Testis (tissue), 2 donors: ENCODE measurements at regions not wholly inside any gene's neighbourhood (a gene's known extent, or its start where the extent isn't known, plus 50 kb on each side); places are given as distances from the start of the nearest gene placed in this dataset.
A peak's percentile ranks its signal among the peaks of the same experiment; 100 is the strongest.
"Not testable (repeated sequence)": the region's sequence is repeated elsewhere in the genome, so short reads cannot be mapped to it uniquely, and the experiment has no call there.

Source experiments
- DNase-seq: peaks from one replicate; pipeline ENCODE4 v3.0.0-alpha.2; 2019
- H3K27ac ChIP-seq, 2 donors: fragments of 200-600 bp; sonication (generic); one replicate each; pipeline ENCODE4 v1.5.1; 2019
- H3K27me3 ChIP-seq: fragments of 200-600 bp; sonication (generic); one replicate; pipeline ENCODE4 v1.5.1; 2019
- H3K36me3 ChIP-seq: fragments of 200-600 bp; sonication (generic); one replicate; pipeline ENCODE4 v1.5.1; 2017; ENCODE audit warnings: low read depth; ENCODE audit errors: missing control alignments
- H3K4me1 ChIP-seq: fragments of 200-600 bp; sonication (generic); one replicate; pipeline ENCODE4 v1.5.1; 2019
- H3K4me3 ChIP-seq, 2 donors: fragments of 200-600 bp; sonication (generic); one replicate each; pipeline ENCODE4 v1.5.1; 2017 to 2019
- H3K9me3 ChIP-seq: fragments of 200-600 bp; sonication (generic); one replicate; pipeline ENCODE4 v1.5.1; 2017
- POLR2A ChIP-seq: fragments of 450-650 bp; IDR thresholded peaks from one replicate; pipeline ENCODE4 v1.6.1; 2017; ENCODE audit warnings: antibody characterized with exemption, mild to moderate bottlenecking, moderate library complexity
- WGBS, 2 donors: methylation state at CpG; one replicate each; pipeline ENCODE4 v1.1.5; 2018; 5-methylcytosine and 5-hydroxymethylcytosine counted together
- intact Hi-C: fragments of 100-400 bp; cut with DNase I; formaldehyde crosslinking; loops from one replicate; pipeline ENCODE4 v1.15.1; 2023; ENCODE audit warnings: low total_unique reads
- TF ChIP-seq, protein P1 (sequence below), 3 experiments: fragments of 450-650 bp in 2 of 3; fragments of 200-600 bp in 1 of 3; sonication (generic) in 1 of 3; IDR thresholded peaks; one replicate each; pipeline ENCODE4 v1.5.1; 2016 to 2019; ENCODE audit warnings: antibody characterized with exemption in 3 of 3, mild to moderate bottlenecking in 2 of 3, moderate library complexity in 1 of 3

GRCh38 chr1:25011275-25011674 is 81.2 kb upstream of the RUNX3 start:
- DNase-seq: no peak
- TF ChIP-seq POLR2A: no peak
- TF ChIP-seq, protein P1, sequence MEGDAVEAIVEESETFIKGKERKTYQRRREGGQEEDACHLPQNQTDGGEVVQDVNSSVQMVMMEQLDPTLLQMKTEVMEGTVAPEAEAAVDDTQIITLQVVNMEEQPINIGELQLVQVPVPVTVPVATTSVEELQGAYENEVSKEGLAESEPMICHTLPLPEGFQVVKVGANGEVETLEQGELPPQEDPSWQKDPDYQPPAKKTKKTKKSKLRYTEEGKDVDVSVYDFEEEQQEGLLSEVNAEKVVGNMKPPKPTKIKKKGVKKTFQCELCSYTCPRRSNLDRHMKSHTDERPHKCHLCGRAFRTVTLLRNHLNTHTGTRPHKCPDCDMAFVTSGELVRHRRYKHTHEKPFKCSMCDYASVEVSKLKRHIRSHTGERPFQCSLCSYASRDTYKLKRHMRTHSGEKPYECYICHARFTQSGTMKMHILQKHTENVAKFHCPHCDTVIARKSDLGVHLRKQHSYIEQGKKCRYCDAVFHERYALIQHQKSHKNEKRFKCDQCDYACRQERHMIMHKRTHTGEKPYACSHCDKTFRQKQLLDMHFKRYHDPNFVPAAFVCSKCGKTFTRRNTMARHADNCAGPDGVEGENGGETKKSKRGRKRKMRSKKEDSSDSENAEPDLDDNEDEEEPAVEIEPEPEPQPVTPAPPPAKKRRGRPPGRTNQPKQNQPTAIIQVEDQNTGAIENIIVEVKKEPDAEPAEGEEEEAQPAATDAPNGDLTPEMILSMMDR (IDR thresholded peaks at IDR 0.05): no peak
- Histone ChIP-seq H3K27me3 (no peaks in the 10 kb centered on the region), H3K9me3 (no peaks in the 10 kb centered on the region), H3K36me3 (no peaks in the 10 kb centered on the region), H3K4me3 (no peak overlapping the region), H3K27ac (no peak overlapping the region), H3K4me1 (peaks cover 3% of the 10 kb centered on the region)
- intact Hi-C loops: no loop called here
- 76 to 89% methylated on average over 4 of the region's 4 CpGs for WGBS, 2 donors

DNA sequence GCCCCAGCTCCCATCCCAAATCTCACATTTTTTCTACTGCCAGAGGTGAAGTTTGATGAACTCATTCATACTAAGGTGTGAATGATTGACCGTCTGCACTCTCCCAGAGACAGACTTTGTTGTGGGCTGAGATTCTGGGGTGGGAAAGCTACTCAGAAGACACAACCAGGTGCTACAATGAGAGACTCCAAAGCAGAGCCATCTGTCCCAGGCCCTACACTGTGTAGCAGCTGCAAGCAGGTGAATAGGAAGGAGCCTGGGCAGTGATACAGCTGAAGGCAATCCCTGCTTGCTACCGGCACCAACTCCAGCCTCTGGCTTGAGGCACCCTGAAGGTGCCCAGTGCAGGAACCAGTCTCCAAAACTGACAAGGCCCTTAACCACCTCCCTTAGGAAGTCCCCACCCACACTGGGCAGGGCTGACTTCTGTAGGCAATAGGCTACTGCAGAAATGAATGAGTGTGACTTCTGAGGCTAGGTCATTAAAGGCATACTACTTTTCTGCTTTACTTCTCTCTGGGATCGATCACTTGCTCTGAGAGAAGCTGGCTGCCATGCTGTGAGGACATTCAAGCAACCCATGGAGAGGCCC is 79.7 kb upstream of the RUNX3 start:
- H3K36me3 ChIP-seq: no peaks in the 10 kb centered on the region
- WGBS, 2 donors: 87 to 95% methylated on average over 3 of the region's 3 CpGs
- no peak for TF ChIP-seq POLR2A
- TF ChIP-seq, protein P1 (IDR thresholded peaks at IDR 0.05): no peak
- H3K4me1 ChIP-seq: peaks cover 3% of the 10 kb centered on the region
- no peak overlapping the region for H3K4me3 ChIP-seq
- H3K9me3 ChIP-seq: no peaks in the 10 kb centered on the region
- no peak for DNase-seq
- H3K27ac ChIP-seq: no peak overlapping the region
- intact Hi-C loops: no loop called here
- H3K27me3 ChIP-seq: no peaks in the 10 kb centered on the region

GRCh38 chr1:25008192-25008485 is 78.1 kb upstream of the RUNX3 start:
- 63 to 76% methylated on average over 2 of the region's 2 CpGs for WGBS, 2 donors
- no peaks in the 10 kb centered on the region for H3K36me3 ChIP-seq
- intact Hi-C loops: no loop called here
- no peak for TF ChIP-seq POLR2A
- TF ChIP-seq, protein P1 (IDR thresholded peaks at IDR 0.05): no peak
- no peak for DNase-seq
- no peak overlapping the region for H3K27ac ChIP-seq
- H3K9me3 ChIP-seq: no peaks in the 10 kb centered on the region
- peaks cover 3% of the 10 kb centered on the region for H3K4me1 ChIP-seq
- no peaks in the 10 kb centered on the region for H3K27me3 ChIP-seq
- no peak overlapping the region for H3K4me3 ChIP-seq

DNA sequence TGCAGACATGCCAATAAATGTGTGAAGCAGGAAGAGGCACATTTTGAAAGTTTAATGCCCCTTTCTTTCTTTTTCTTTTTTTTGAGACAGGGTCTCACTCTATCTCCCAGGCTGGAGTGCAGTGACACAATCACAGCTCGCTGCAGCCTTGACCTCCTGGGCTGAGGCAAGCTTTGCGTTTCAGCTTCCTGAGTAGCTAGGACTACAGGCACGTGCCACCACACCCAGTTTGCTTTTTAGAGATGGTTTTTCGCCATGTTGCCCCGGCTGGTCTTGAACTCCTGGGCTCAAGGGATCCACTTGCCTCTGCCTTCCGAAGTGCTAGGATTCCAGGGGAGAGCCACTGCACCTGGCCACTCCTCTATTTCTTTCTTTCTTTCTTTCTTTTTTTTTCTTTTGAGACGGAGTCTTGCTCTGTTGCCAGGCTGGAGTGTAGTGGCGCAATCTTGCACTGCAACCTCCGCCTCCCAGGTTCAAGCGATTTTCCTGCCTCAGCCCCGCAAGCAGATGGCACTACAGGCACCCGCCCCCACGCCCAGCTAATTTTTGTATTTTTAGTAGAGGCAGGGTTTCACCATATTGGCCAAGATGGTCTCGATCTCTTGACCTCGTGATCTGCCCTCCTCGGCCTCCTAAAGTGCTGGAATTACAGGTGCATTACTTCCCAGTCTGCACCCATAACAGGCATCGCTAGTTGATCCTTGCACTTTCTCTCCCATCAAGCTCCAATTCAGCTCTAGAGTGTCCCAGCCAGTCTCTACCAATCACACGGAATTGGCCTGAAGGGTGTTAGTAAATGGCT is 77.5 kb upstream of the RUNX3 start:
- H3K27ac ChIP-seq, H3K4me3 ChIP-seq, DNase-seq, intact Hi-C loops, H3K27me3 ChIP-seq, H3K36me3 ChIP-seq, H3K4me1 ChIP-seq, H3K9me3 ChIP-seq: not testable (repeated sequence)
- WGBS, 2 donors: 60 to 68% methylated on average over 18 of the region's 18 CpGs

DNA sequence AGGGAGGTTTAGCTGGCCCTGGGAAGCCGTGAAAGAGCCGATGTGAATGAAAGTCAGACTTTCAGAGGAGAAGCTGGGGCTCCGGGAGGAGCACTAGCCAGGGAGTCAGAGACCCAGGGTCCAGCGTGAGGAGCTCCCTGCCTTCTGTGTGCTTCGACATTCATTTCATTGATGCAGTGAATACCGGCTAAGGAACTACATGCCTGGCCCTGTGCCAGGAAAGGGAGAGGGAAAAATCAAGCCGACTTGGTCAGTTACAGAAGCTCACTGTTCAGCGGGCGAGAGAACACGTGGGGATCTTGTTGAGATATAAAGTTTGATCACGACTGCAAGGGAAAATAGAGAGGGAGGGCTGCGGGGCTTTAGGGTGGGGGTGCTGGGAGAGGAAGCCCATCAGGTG is 76.7 kb upstream of the RUNX3 start:
- TF ChIP-seq POLR2A: no peak
- TF ChIP-seq, protein P1 (IDR thresholded peaks at IDR 0.05): no peak
- Histone ChIP-seq H3K27ac (no peak overlapping the region), H3K4me1 (peaks cover 3% of the 10 kb centered on the region), H3K27me3 (no peaks in the 10 kb centered on the region), H3K4me3 (no peak overlapping the region), H3K9me3 (no peaks in the 10 kb centered on the region), H3K36me3 (no peaks in the 10 kb centered on the region)
- DNase-seq: peak; percentile 34
- intact Hi-C loops: no loop called here
- 35 to 48% methylated on average over 12 of the region's 12 CpGs for WGBS, 2 donors
